ENCODE measurements at regions not wholly inside any gene's neighbourhood (a gene's known extent, or its start where the extent isn't known, plus 50 kb on each side); places are given as distances from the start of the nearest gene placed in this dataset.

- no peaks in the 10 kb centered on the region for H3K79me2 ChIP-seq (ENCODE audit: control insufficient read depth, insufficient read depth, low read length)
- no peak overlapping the region for H3K4me2 ChIP-seq (ENCODE audit: insufficient read depth, low read length)
- TF ChIP-seq CTCF (IDR thresholded peaks at IDR 0.05; ENCODE audit: extremely low read depth in 1 of 2, insufficient read depth in 1 of 2, low read depth in 1 of 2, low read length in 2 of 2) (no peak), POLR2A (IDR thresholded peaks at IDR 0.05; ENCODE audit: low read depth, low read length) (no peak), EZH2 (IDR thresholded peaks at IDR 0.05; ENCODE audit: borderline replicate concordance, low read depth, low read length, severe bottlenecking) (no peak), MAX (IDR thresholded peaks at IDR 0.05; ENCODE audit: insufficient read depth, insufficient read length) (no peak), GATA2 (IDR thresholded peaks at IDR 0.05; ENCODE audit: insufficient read depth, insufficient read length, low read depth, low read length) (no peak), MYC (IDR thresholded peaks at IDR 0.05; ENCODE audit: low read depth, low read length) (no peak), FOS (IDR thresholded peaks at IDR 0.05; ENCODE audit: borderline replicate concordance, insufficient read depth, low read length) (no peak), JUN (IDR thresholded peaks at IDR 0.05; ENCODE audit: borderline replicate concordance, insufficient read depth, insufficient read length, low read depth) (no peak), POLR2AphosphoS5 (IDR thresholded peaks at IDR 0.05; ENCODE audit: insufficient read depth, low read depth, low read length) (no peak)
- H3K27me3 ChIP-seq (ENCODE audit: control insufficient read depth in 2 of 2, insufficient read depth in 2 of 2, low read length in 2 of 2): no peaks in the 10 kb centered on the region
- H3K9me3 ChIP-seq (replicated peaks; ENCODE audit: control insufficient read depth, insufficient read depth, low read length): no peaks in the 10 kb centered on the region
- no peaks in the 10 kb centered on the region for H3K36me3 ChIP-seq (ENCODE audit: control insufficient read depth in 2 of 2, extremely low read depth in 1 of 2, insufficient read depth in 2 of 2, low read length in 2 of 2)
- no peak overlapping the region for H3K4me3 ChIP-seq (replicated peaks in 1 of 3; ENCODE audit: insufficient read depth in 1 of 3, low read depth in 1 of 3, low read length in 3 of 3)
- H4K20me1 ChIP-seq (replicated peaks; ENCODE audit: control insufficient read depth, extremely low read depth, insufficient read depth, low read length): no peaks in the 10 kb centered on the region
- no peak for DNase-seq (ENCODE audit: low read depth, low spot score)
- no peak overlapping the region for H3K27ac ChIP-seq (ENCODE audit: insufficient read depth, low read depth, low read length)
- no peaks in the 10 kb centered on the region for H3K9me1 ChIP-seq (replicated peaks; ENCODE audit: control insufficient read depth, extremely low read depth, insufficient read depth, low read length)
- H3K9ac ChIP-seq (replicated peaks; ENCODE audit: extremely low read depth, insufficient read depth, low read length): no peak overlapping the region
- intact Hi-C loops (cut with micrococcal nuclease): no loop called here
- FAIRE-seq: no peak
- dilution Hi-C loops (cut with MboI; ENCODE audit: extremely low pct_ligation_motif_present, low sequenced_read_pairs): no loop called here
- POLR2A ChIA-PET: no interaction called here
- CTCF ChIA-PET: no interaction called here
- H2AFZ ChIP-seq (ENCODE audit: low read depth, low read length): no peak overlapping the region
- H3K4me1 ChIP-seq (ENCODE audit: control insufficient read depth, extremely low read depth, insufficient read depth, low read length): no peaks in the 10 kb centered on the region
- BruUV-seq (replicated peaks): no TSS peak
These were observed 175.6 kb downstream of the RBFOX3 start for GRCh38 chr17:79435296-79435695.
